ENCODE measurements at regions not wholly inside any gene's neighbourhood (a gene's known extent, or its start where the extent isn't known, plus 50 kb on each side); places are given as distances from the start of the nearest gene placed in this dataset.

- TF ChIP-seq POLR2AphosphoS5 (IDR thresholded peaks at IDR 0.05) (no peak), CTCF (IDR thresholded peaks at IDR 0.05) (no peak)
Measured at GRCh38 chr15:93330912-93331544, 242.0 kb upstream of the RGMA start.
